GM12891 (cell line): ENCODE measurements at regions not wholly inside any gene's neighbourhood (a gene's known extent, or its start where the extent isn't known, plus 50 kb on each side); places are given as distances from the start of the nearest gene placed in this dataset.

Experiments used
- POLR2A ChIP-seq: IDR thresholded peaks from 2 replicates; pipeline ENCODE4 v1.6.1; 2011; ENCODE audit warnings: low read depth, low read length, control low read depth
- POLR2AphosphoS5 ChIP-seq: IDR thresholded peaks from 2 replicates; pipeline ENCODE4 v1.6.1; 2011; ENCODE audit warnings: low read depth, low read length, control low read depth

DNA sequence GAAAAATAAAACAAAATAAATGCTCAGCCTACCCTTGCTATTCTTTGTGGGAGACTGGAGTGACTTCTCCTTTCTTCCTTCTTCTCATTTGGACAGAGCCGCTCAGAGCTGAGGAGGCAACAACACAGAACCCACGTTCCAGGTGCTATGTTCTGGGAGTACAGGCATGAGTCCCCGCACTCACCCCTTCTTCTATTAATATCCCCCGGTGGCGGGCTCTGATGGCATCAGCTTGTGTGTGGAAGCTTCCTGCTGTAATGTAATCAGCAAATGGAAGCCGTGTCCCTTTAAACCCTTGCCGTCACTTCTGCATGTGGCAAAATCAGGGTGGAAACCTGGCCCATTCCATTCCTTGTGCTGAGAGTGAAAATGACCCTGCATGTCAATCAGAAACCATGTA is 116.9 kb upstream of the ADARB2 start:
- TF ChIP-seq POLR2A (no peak), POLR2AphosphoS5 (no peak)
